ENCODE measurements at regions not wholly inside any gene's neighbourhood (a gene's known extent, or its start where the extent isn't known, plus 50 kb on each side); places are given as distances from the start of the nearest gene placed in this dataset.

- H3K4me3 ChIP-seq = no peak overlapping the region
Observed at GRCh38 chr5:27266184-27266583, 227.8 kb upstream of the CDH9 start.

DNA sequence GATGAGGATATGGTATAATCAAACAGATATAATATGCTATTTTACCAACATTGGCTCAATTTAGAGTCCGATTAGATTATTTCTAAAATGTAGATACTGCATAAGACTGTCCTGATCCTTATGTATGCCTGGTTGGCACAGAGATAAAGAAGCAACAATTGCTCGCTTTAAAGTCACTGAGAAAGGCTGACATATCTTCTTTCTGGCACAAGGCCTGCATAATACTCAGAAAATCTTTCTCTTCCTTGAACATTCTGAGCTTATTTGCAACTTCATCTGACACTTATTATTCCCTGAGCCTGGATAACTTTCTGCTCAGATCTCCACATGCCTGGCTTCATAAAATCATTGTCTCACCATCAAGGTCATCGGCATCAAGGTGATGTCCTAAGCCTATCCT, 219.3 kb upstream of the CDH9 start:
- Histone ChIP-seq H3K36me3 (no peaks in the 10 kb centered on the region), H3K4me3 (no peak overlapping the region), H3K27me3 (no peaks in the 10 kb centered on the region), H3K9me3 (no peaks in the 10 kb centered on the region), H3K4me1 (no peaks in the 10 kb centered on the region), H3K27ac (no peak overlapping the region)
- no peak for DNase-seq
- 74 to 83% methylated on average over 3 of the region's 3 CpGs for WGBS, 2 donors (ENCODE audit: low coverage in 1 of 2)
- TF ChIP-seq POLR2A (IDR thresholded peaks at IDR 0.05) = no peak
- no peak for TF ChIP-seq POLR2AphosphoS5 (IDR thresholded peaks at IDR 0.05)
- no peak for TF ChIP-seq EP300 (IDR thresholded peaks at IDR 0.05; ENCODE audit: low read depth)
- TF ChIP-seq, protein P1, sequence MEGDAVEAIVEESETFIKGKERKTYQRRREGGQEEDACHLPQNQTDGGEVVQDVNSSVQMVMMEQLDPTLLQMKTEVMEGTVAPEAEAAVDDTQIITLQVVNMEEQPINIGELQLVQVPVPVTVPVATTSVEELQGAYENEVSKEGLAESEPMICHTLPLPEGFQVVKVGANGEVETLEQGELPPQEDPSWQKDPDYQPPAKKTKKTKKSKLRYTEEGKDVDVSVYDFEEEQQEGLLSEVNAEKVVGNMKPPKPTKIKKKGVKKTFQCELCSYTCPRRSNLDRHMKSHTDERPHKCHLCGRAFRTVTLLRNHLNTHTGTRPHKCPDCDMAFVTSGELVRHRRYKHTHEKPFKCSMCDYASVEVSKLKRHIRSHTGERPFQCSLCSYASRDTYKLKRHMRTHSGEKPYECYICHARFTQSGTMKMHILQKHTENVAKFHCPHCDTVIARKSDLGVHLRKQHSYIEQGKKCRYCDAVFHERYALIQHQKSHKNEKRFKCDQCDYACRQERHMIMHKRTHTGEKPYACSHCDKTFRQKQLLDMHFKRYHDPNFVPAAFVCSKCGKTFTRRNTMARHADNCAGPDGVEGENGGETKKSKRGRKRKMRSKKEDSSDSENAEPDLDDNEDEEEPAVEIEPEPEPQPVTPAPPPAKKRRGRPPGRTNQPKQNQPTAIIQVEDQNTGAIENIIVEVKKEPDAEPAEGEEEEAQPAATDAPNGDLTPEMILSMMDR (IDR thresholded peaks at IDR 0.05) = no peak
- in situ Hi-C loops (cut with MboI; ENCODE audit: low pct_ligation_motif_present in 1 of 4, low pct_unique_long_range_greater_than_20kb in 1 of 4, low sequenced_read_pairs in 3 of 4) = no loop called here
- intact Hi-C loops (cut with DNase I; ENCODE audit: low total_unique reads) = no loop called here

More at GRCh38 chr5:27266184-27266583, 227.8 kb upstream of the CDH9 start:
- DNase-seq = no peak
- H3K9me3 ChIP-seq = peaks cover 0 to 8% of the 10 kb centered on the region in 2 donors
- TF ChIP-seq, protein P1 (IDR thresholded peaks at IDR 0.05) = no peak
- TF ChIP-seq POLR2AphosphoS5 (IDR thresholded peaks at IDR 0.05) (no peak), POLR2A (IDR thresholded peaks at IDR 0.05) (no peak), EP300 (IDR thresholded peaks at IDR 0.05; ENCODE audit: low read depth) (no peak)
- no peak overlapping the region for H3K27ac ChIP-seq
- H3K27me3 ChIP-seq = no peaks in the 10 kb centered on the region
- H3K4me1 ChIP-seq = no peaks in the 10 kb centered on the region
- intact Hi-C loops (cut with DNase I; ENCODE audit: low total_unique reads) (no loop called here), in situ Hi-C loops (cut with MboI; ENCODE audit: low pct_ligation_motif_present in 1 of 4, low pct_unique_long_range_greater_than_20kb in 1 of 4, low sequenced_read_pairs in 3 of 4) (no loop called here)
- no peaks in the 10 kb centered on the region for H3K36me3 ChIP-seq
- 37 to 44% methylated on average over 2 of the region's 2 CpGs for WGBS, 2 donors (ENCODE audit: low coverage in 1 of 2)

DNA sequence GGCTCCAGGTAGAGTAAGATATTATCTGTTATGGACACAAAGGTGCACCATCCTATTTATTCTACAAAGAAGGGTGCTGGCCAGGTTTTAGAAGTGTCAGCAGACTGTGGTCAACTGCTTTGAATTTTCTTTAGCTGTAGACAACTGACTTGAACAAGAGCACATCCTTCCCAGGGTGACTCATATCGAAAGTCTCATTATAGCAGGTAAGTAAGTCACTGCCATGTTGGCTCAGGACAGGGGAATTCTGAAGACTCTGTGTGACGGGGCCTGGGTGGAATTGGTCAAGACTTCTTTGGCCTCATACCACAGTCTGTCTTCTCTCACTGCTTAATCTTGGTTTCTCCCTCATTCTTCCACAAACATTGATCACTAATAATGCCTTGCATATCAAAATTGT, 214.5 kb upstream of the CDH9 start:
- Histone ChIP-seq H3K4me3 (no peak overlapping the region), H3K27ac (no peak overlapping the region), H3K27me3 (no peaks in the 10 kb centered on the region), H3K36me3 (no peaks in the 10 kb centered on the region), H3K4me1 (no peaks in the 10 kb centered on the region), H3K9me3 (no peaks in the 10 kb centered on the region)
- TF ChIP-seq EP300 (IDR thresholded peaks at IDR 0.05; ENCODE audit: low read depth) (no peak), POLR2A (IDR thresholded peaks at IDR 0.05) (no peak), POLR2AphosphoS5 (IDR thresholded peaks at IDR 0.05) (no peak)
- TF ChIP-seq, protein P1 (IDR thresholded peaks at IDR 0.05) = no peak
- in situ Hi-C loops (cut with MboI; ENCODE audit: low pct_ligation_motif_present in 1 of 4, low pct_unique_long_range_greater_than_20kb in 1 of 4, low sequenced_read_pairs in 3 of 4) (no loop called here), intact Hi-C loops (cut with DNase I; ENCODE audit: low total_unique reads) (no loop called here)
- 69% methylated on average over 2 of the region's 2 CpGs; no CpG with 5 or more reads in 1 of the 2 donors for WGBS, 2 donors (ENCODE audit: low coverage in 1 of 2)
- DNase-seq = no peak

- TF ChIP-seq, protein P1 (IDR thresholded peaks at IDR 0.05) = no peak
- no peak for TF ChIP-seq POLR2AphosphoS5 (IDR thresholded peaks at IDR 0.05)
- TF ChIP-seq EP300 (IDR thresholded peaks at IDR 0.05; ENCODE audit: low read depth) = no peak
- TF ChIP-seq POLR2A (IDR thresholded peaks at IDR 0.05) = no peak
- intact Hi-C loops (cut with DNase I; ENCODE audit: low total_unique reads) = no loop called here
- no peaks in the 10 kb centered on the region for H3K4me1 ChIP-seq
- H3K4me3 ChIP-seq = no peak overlapping the region
- no peak overlapping the region for H3K27ac ChIP-seq
- in situ Hi-C loops (cut with MboI; ENCODE audit: low pct_ligation_motif_present in 1 of 4, low pct_unique_long_range_greater_than_20kb in 1 of 4, low sequenced_read_pairs in 3 of 4) = no loop called here
- DNase-seq = no peak
- no peaks in the 10 kb centered on the region for H3K27me3 ChIP-seq
- H3K9me3 ChIP-seq = no peaks in the 10 kb centered on the region
- 62 to 83% methylated on average over 1 to 2 of the region's 2 CpGs for WGBS, 2 donors (ENCODE audit: low coverage in 1 of 2)
- H3K36me3 ChIP-seq = no peaks in the 10 kb centered on the region
Observed at GRCh38 chr5:27242258-27242626, 203.9 kb upstream of the CDH9 start.
